Astrocyte of the cerebellum (primary cell): ENCODE measurements at regions not wholly inside any gene's neighbourhood (a gene's known extent, or its start where the extent isn't known, plus 50 kb on each side); places are given as distances from the start of the nearest gene placed in this dataset.

ENCODE experiments used
- DNase-seq: peaks from one replicate; pipeline ENCODE4 v3.0.0-alpha.2; 2011; ENCODE audit warnings: low read depth
- H3K4me3 ChIP-seq: 2 replicates; pipeline ENCODE4 v1.5.1; 2011; ENCODE audit warnings: mild to moderate bottlenecking, low read depth, low read length, moderate library complexity
- CTCF ChIP-seq: IDR thresholded peaks from 2 replicates; pipeline ENCODE4 v1.5.1; 2012; ENCODE audit warnings: low read length, low read depth, moderate library complexity, mild to moderate bottlenecking; ENCODE audit errors: missing control alignments
- in situ Hi-C: cut with HindIII; loops from 2 replicates; pipeline ENCODE4 v1.10.0; 2017; ENCODE audit warnings: low sequenced_read_pairs

- in situ Hi-C loops: loop anchor here (5.0 kb wide), 1 partner anchor 33 kb away; no protein-coding TSS in a partner anchor
- no peak for TF ChIP-seq CTCF
- H3K4me3 ChIP-seq: no peak overlapping the region
- no peak for DNase-seq
Observed at GRCh38 chr10:2970190-2970823, 97.0 kb upstream of the PFKP start.

GRCh38 chr10:2968401-2969058 lies 98.8 kb upstream of the PFKP start:
- in situ Hi-C loops: no loop called here
- peak; percentile 57 for DNase-seq
- no peak for TF ChIP-seq CTCF
- H3K4me3 ChIP-seq: no peak overlapping the region

DNA sequence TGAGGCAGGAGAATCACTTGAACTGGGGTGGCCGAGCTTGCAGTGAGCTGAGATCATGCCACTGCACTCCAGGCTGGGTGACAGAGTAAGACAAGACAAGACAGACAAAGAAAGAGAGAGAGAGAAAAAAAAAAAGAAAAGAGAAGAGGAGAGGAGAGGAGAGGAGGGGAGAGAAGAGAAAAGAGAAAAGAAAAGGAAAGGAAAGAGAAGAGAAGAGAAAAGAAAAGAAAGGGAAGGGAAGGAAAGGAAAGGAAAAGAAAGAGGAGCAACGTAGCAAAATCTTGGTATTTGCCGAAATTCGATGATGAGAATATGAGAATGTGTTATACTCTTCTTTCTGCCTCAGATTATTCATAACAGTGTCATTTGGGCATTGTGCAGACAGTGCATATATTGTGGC lies 101.2 kb upstream of the PFKP start:
- TF ChIP-seq CTCF: no peak
- no peak overlapping the region for H3K4me3 ChIP-seq
- in situ Hi-C loops: no loop called here
- no peak for DNase-seq

DNA sequence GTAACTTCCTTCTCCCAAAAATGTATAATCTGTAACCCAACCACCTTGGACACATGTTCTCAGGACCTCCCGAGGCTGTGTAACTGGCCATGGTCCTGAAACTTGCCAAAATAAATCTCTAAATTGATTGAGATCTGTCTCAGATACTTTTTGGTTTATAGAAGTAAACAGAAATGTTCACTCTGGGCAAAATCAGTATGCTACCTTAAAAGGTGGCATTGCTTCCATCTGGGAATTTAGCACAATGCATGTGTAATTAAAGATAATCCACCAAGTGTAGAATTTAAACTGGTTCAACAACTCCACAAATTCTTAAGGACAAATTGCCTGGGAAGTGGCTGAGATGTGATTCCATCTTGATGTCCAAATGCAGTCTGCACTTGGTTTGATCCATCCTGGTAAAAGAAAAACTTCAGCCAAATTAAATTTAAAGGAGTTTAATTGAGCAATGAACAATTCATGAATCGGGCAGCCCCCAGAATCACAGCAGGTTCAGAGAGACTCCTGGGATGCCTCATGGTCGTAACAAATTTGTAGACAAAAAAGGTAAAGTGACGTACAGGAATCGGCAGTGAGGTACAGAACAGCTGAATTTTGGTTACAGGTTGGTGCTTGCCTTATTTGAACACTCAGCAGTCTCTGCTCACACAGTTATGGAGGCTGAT lies 102.6 kb upstream of the PFKP start:
- no peak for DNase-seq
- no peak for TF ChIP-seq CTCF
- no peak overlapping the region for H3K4me3 ChIP-seq
- in situ Hi-C loops: no loop called here

- in situ Hi-C loops: no loop called here
- no peak for TF ChIP-seq CTCF
- H3K4me3 ChIP-seq: no peak overlapping the region
- no peak for DNase-seq
Observed at GRCh38 chr10:2963889-2964631, 103.3 kb upstream of the PFKP start.

DNA sequence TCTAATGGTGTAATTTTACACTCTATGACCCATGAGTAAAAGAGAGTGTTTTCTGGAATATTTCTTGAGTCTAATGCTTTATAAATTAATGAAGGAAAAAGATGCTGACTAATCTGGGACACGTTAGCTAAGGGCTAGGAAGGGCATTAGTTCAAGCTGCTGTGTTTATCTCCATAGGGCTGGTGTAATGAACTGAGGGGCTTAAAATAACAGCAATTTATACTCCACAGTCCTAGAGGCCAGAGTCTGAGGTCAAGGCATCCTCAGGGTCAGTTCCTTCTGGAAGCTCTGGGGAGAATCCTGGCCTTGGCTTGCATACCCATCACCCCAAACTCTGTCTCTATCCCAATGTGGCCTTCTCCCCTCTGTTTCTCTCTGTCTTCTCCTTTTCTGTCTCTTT lies 105.2 kb upstream of the PFKP start:
- DNase-seq: no peak
- no peak overlapping the region for H3K4me3 ChIP-seq
- TF ChIP-seq CTCF: no peak
- in situ Hi-C loops: no loop called here
